GM10266 (cell line): ENCODE measurements at regions not wholly inside any gene's neighbourhood (a gene's known extent, or its start where the extent isn't known, plus 50 kb on each side); places are given as distances from the start of the nearest gene placed in this dataset.

Experiments used
- DNase-seq: peaks from one replicate; pipeline ENCODE4 v3.0.0; 2012; ENCODE audit errors: extremely low spot score
- TF ChIP-seq, protein P1 (sequence below): IDR thresholded peaks from 2 replicates; pipeline ENCODE4 v1.5.1; 2012; ENCODE audit warnings: mild to moderate bottlenecking, low read depth; ENCODE audit not compliant: control insufficient read depth, insufficient read depth; ENCODE audit errors: missing control alignments

DNA sequence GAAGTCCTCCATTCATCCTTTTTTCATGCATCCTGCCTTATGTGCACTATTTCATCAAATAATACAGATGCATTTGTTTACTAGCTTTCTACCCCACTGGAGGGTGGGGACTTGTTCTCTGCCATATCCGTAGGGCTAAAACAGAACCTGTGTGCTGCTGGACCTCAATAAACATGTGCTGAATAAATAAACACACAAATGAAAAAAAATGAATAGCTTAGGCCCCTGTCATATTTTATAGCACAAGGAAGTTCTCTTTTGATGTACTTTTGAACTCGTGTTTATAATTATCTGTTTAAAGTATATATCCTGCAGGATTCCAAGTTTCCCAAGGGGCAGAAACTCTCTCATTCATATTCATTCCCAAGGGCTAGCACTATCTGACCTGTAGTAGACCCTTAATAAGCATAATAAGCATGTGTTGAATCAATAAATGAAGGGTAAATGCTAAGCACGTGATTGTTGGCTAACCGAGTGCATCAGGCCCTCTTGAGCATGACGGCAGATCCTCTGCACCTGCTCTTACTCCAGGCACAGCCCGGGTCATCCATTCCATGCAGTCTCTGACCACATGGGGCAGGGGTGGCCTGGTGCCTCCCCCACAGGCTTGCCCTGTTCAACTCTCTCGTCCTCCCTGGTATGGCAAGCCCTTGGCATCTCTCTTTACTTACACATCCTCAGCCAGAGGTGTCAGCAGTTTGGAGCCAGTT lies 474.1 kb upstream of the ZMIZ1 start:
- DNase-seq = no peak
- TF ChIP-seq, protein P1, sequence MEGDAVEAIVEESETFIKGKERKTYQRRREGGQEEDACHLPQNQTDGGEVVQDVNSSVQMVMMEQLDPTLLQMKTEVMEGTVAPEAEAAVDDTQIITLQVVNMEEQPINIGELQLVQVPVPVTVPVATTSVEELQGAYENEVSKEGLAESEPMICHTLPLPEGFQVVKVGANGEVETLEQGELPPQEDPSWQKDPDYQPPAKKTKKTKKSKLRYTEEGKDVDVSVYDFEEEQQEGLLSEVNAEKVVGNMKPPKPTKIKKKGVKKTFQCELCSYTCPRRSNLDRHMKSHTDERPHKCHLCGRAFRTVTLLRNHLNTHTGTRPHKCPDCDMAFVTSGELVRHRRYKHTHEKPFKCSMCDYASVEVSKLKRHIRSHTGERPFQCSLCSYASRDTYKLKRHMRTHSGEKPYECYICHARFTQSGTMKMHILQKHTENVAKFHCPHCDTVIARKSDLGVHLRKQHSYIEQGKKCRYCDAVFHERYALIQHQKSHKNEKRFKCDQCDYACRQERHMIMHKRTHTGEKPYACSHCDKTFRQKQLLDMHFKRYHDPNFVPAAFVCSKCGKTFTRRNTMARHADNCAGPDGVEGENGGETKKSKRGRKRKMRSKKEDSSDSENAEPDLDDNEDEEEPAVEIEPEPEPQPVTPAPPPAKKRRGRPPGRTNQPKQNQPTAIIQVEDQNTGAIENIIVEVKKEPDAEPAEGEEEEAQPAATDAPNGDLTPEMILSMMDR = no peak

DNA sequence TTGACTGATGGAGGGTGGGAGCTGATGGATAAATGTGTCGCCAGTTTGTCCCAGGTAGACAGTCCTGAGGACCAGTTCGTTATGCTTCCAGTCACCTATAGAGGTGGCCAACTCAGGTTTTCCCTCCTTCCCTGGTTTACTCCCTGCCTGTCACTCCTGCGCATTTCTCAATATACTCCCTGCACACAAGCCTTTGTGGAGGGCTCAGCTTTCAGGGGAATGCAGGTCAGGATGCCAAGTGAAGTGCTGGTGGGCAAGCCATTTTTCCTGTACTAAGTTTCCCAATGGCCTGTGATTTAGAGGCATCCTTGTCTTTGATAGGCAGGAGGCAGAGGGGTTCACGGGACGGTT lies 473.5 kb upstream of the ZMIZ1 start:
- TF ChIP-seq, protein P1 = no peak
- no peak for DNase-seq

DNA sequence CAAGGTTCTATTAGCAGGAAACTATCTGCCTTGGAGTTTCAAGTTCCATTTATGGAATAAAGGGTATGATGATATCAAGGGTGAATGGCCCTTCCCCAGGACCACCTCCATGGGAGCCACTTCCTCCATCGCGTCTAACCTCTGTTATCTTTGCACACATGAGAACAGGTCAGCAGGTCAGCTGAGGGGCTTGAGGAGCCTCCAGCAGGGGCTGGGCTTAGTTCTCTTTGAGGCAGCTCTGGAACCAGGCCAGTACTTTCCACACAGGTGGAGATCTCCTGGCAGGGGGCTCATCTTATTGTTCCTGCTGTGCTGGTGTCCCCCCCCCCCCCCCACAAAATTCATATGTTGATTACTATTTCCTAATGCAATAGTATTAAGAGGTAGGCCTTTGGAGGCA lies 472.2 kb upstream of the ZMIZ1 start:
- TF ChIP-seq, protein P1 = no peak
- DNase-seq = no peak

DNA sequence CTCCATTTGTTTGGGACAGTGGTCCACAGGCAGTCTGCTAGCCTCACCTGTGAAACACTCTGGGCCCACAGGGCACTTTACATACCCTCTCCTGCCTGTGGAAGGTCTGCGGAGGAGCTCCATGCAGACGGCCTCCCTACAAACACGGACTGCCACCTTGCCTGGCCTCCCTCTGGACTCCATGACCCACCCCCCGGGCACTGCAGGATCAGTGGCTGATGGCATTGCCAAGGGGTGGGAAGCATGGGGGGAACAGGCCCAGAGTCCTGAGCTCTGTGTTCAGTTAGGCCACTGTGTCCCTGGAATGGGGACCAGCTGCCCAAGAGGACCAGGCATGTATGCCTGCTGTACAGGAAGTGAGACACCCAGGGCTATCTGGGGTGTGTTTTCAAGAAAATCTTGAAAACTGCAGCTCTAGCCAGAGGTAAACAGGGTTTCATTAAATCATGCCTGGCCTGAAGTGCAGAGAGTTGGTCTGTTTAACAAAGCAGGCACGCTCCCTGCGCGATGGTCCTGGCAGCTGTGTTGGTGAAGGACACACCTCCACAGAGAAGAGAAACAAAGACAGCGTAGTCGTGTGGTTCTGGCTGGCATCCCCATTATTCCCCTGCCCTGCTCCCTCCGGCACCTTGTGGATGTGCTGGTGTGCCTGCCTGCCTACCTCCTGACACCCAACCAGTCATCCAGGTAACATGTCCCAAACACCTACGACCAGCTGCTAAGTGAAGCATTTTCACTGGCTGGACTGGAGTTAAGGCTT lies 470.8 kb upstream of the ZMIZ1 start:
- TF ChIP-seq, protein P1 = no peak
- DNase-seq = no peak

DNA sequence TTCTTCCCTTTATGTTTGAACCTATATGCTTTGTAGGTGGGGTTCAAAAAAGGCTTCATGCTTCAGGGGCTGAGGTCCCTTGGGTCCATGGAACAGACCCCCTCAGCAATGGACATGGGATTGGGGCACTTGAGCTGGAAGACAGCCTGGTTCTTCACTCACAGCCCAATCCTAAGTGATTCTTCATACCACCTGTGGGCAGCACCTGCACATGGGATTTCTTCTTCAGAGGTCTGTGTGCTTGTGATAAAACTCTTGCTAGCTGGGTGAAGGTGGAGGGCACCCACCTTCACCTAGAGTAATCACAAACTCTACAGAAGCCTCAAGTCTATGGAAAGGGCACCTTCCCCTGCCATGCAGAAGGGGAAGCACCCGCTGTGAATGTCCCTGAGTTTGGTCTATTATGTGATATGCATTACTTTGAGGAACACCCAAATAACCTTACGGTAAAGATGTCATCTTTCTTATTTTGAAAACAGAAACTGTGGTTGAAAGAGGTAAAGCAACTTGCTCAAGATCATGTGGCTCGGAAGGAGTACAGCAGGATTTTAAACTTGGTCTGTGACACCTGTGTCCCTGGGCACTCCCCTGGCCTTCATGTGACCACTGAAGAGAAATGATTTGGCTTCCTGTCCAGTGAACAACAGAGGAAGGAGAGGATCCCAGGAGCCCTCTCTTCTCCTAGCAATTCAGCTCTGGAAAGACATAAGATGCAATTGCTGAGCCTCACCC lies 469.5 kb upstream of the ZMIZ1 start:
- TF ChIP-seq, protein P1 = no peak
- no peak for DNase-seq

DNA sequence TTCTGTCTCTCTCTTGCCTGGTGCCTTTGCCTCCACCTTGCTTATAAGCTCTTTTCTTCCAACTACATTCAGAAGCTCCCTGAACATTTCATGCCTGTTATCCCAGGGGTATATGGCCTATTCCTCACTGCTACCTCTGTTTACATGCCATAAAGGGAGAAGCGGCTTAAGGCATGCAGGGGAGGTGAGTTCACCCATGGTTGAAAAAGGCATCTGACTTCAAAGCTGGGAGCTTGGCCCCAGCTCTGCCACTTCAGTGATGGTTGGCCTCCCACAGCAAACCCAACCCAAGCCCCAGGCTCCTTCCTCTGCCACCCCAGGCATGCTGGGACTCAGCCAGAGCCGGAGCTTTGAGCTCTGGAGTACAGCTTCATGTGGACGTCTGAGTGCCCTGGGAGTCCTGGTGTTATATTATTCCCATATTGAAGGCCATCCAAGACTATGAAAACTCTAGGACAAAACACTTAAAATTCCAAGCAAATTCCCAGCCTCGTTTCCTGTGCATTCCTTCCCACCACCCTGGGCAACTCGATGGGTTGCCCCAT lies 468.6 kb upstream of the ZMIZ1 start:
- TF ChIP-seq, protein P1 = no peak
- no peak for DNase-seq
